DND-41 (cell line): ENCODE measurements at regions not wholly inside any gene's neighbourhood (a gene's known extent, or its start where the extent isn't known, plus 50 kb on each side); places are given as distances from the start of the nearest gene placed in this dataset.

Experiments used
- ATAC-seq: fragments of 200-7000 bp; cut with Tn5 transposase; 3 replicates; pipeline ENCODE4 v1.9.1; 2021; ENCODE audit warnings: low read depth; ENCODE audit not compliant: insufficient read depth
- DNase-seq: peaks from one replicate; pipeline ENCODE4 v3.0.0-alpha.2; 2020
- H2AFZ ChIP-seq: 2 replicates; pipeline ENCODE4 v1.6.0; 2012; ENCODE audit warnings: low read depth, low read length
- H3K27ac ChIP-seq: 2 replicates; pipeline ENCODE4 v1.5.1; 2012; ENCODE audit warnings: low read length, inconsistent platforms
- H3K27me3 ChIP-seq: fragments of 200-600 bp; sonication (generic); 2 replicates; pipeline ENCODE4 v1.6.0; 2012; ENCODE audit warnings: low read length, mild to moderate bottlenecking, inconsistent platforms; ENCODE audit not compliant: insufficient read depth, poor library complexity
- H3K36me3 ChIP-seq: 2 replicates; pipeline ENCODE4 v1.5.1; 2012; ENCODE audit warnings: low read length, inconsistent platforms; ENCODE audit not compliant: insufficient read depth
- H3K4me1 ChIP-seq: 2 replicates; pipeline ENCODE4 v1.5.1; 2012; ENCODE audit warnings: mild to moderate bottlenecking, low read length; ENCODE audit not compliant: insufficient read depth
- H3K4me2 ChIP-seq: 2 replicates; pipeline ENCODE4 v1.6.0; 2012; ENCODE audit warnings: mild to moderate bottlenecking, moderate library complexity, low read length, inconsistent platforms; ENCODE audit not compliant: insufficient read depth
- H3K4me3 ChIP-seq, 2 experiments: fragments of 200-600 bp in 1 of 2; shearing (Covaris generic) in 1 of 2; 2 replicates each; pipeline ENCODE4 v1.5.1; 2012 to 2016; ENCODE audit warnings: inconsistent platforms in 2 of 2, low read length in 2 of 2, mild to moderate bottlenecking in 2 of 2, low read depth in 1 of 2, moderate library complexity in 1 of 2
- H3K79me2 ChIP-seq: 2 replicates; pipeline ENCODE4 v1.6.0; 2012; ENCODE audit warnings: low read length, inconsistent platforms; ENCODE audit not compliant: insufficient read depth
- H3K9ac ChIP-seq: 2 replicates; pipeline ENCODE4 v1.6.0; 2012; ENCODE audit warnings: low read depth, mild to moderate bottlenecking, inconsistent platforms, low read length, moderate library complexity
- H3K9me3 ChIP-seq: 2 replicates; pipeline ENCODE4 v1.5.1; 2012; ENCODE audit warnings: low read length, moderate library complexity, mild to moderate bottlenecking, inconsistent platforms; ENCODE audit not compliant: insufficient read depth, severe bottlenecking
- H4K20me1 ChIP-seq: 2 replicates; pipeline ENCODE4 v1.6.0; 2012; ENCODE audit warnings: low read length; ENCODE audit not compliant: insufficient read depth
- EZH2 ChIP-seq: IDR thresholded peaks from 3 replicates; pipeline ENCODE4 v1.6.1; 2012; ENCODE audit warnings: borderline replicate concordance, low read depth, mild to moderate bottlenecking, moderate library complexity, low read length, inconsistent platforms; ENCODE audit not compliant: severe bottlenecking
- TF ChIP-seq, protein P1 (sequence below): IDR thresholded peaks from 2 replicates; pipeline ENCODE4 v1.5.1; 2012; ENCODE audit warnings: borderline replicate concordance, low read length, moderate library complexity, mild to moderate bottlenecking; ENCODE audit not compliant: poor library complexity, severe bottlenecking; ENCODE audit errors: extremely low read depth

DNA sequence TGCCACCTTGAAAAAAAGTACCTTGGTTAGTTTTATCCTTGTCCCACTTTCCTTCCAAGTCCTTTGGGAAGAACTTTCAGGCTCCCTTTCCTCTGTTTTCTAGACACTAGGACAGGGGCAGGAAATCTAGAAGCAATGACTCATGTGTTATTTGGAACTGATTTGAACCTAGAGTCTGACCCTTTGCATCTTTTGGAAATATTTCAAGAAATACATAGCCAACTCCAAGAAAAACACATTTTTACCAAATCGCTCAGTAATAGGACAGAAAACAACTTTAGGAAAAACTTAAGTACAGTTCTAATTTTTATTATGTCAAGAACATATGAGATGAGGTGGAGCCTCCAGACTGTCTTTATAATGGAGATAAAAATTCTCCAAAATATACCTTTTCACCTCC, 292.4 kb downstream of the PTBP2 start:
- TF ChIP-seq EZH2 = no peak
- TF ChIP-seq, protein P1, sequence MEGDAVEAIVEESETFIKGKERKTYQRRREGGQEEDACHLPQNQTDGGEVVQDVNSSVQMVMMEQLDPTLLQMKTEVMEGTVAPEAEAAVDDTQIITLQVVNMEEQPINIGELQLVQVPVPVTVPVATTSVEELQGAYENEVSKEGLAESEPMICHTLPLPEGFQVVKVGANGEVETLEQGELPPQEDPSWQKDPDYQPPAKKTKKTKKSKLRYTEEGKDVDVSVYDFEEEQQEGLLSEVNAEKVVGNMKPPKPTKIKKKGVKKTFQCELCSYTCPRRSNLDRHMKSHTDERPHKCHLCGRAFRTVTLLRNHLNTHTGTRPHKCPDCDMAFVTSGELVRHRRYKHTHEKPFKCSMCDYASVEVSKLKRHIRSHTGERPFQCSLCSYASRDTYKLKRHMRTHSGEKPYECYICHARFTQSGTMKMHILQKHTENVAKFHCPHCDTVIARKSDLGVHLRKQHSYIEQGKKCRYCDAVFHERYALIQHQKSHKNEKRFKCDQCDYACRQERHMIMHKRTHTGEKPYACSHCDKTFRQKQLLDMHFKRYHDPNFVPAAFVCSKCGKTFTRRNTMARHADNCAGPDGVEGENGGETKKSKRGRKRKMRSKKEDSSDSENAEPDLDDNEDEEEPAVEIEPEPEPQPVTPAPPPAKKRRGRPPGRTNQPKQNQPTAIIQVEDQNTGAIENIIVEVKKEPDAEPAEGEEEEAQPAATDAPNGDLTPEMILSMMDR = no peak
- DNase-seq (no peak), ATAC-seq (no peak)
- H3K4me1 ChIP-seq = no peaks in the 10 kb centered on the region
- H3K36me3 ChIP-seq = no peaks in the 10 kb centered on the region
- no peak overlapping the region for H3K4me2 ChIP-seq
- H3K4me3 ChIP-seq = no peak overlapping the region
- no peaks in the 10 kb centered on the region for H4K20me1 ChIP-seq
- H2AFZ ChIP-seq = no peak overlapping the region
- no peaks in the 10 kb centered on the region for H3K79me2 ChIP-seq
- H3K27ac ChIP-seq = no peak overlapping the region
- no peaks in the 10 kb centered on the region for H3K27me3 ChIP-seq
- H3K9ac ChIP-seq = no peak overlapping the region
- no peaks in the 10 kb centered on the region for H3K9me3 ChIP-seq

DNA sequence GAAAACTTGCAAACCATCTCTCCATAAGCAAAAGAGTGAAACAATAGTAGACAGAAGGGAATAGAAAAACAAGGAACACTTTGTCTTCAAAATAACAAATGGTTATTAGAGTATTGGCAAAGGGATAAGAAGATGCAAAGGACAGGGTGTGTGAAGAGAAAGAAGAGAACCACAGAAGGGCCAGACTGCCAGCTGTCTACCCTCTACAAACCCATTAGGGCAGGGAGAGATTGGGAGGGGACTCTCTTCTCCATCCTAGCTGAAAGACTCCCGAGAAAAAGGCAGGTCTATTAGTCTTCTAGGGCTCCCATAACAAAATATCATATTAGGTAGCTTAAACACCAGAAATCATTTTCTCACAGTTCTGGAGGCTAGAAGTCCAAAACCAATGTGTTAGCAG, 292.8 kb downstream of the PTBP2 start:
- Histone ChIP-seq H3K4me3 (no peak overlapping the region), H3K9ac (no peak overlapping the region), H3K4me2 (no peak overlapping the region), H3K79me2 (no peaks in the 10 kb centered on the region), H3K9me3 (no peaks in the 10 kb centered on the region), H2AFZ (no peak overlapping the region), H4K20me1 (no peaks in the 10 kb centered on the region), H3K27me3 (no peaks in the 10 kb centered on the region), H3K27ac (no peak overlapping the region), H3K4me1 (no peaks in the 10 kb centered on the region), H3K36me3 (no peaks in the 10 kb centered on the region)
- no peak for ATAC-seq
- no peak for DNase-seq
- no peak for TF ChIP-seq EZH2
- TF ChIP-seq, protein P1 = no peak

DNA sequence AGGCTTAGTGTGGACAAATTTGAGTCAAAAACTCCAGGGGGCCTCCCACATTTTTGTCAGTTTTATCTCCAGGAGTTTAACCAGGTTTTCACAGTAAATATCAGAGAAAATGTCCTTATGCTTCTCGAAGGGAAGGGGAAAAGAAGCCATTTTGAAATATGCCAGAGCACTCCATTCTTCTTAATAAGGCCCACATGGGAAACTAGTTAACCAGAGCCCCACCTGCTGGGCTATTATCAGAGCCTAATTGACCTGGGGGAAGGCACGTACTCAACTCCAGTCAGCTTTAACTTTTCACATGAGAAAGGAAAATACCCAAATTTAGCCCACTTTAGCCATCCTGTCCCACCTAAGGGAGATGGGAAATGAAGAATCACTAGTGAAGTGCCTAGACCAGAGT, 296.3 kb downstream of the PTBP2 start:
- Histone ChIP-seq H3K4me2 (no peak overlapping the region), H4K20me1 (no peaks in the 10 kb centered on the region), H2AFZ (no peak overlapping the region), H3K9me3 (no peaks in the 10 kb centered on the region), H3K9ac (no peak overlapping the region), H3K36me3 (no peaks in the 10 kb centered on the region), H3K4me3 (no peak overlapping the region), H3K27ac (no peak overlapping the region), H3K27me3 (no peaks in the 10 kb centered on the region), H3K79me2 (no peaks in the 10 kb centered on the region), H3K4me1 (no peaks in the 10 kb centered on the region)
- DNase-seq (no peak), ATAC-seq (no peak)
- no peak for TF ChIP-seq EZH2
- TF ChIP-seq, protein P1 = no peak
